OCI-LY3 (cell line): ENCODE measurements at regions not wholly inside any gene's neighbourhood (a gene's known extent, or its start where the extent isn't known, plus 50 kb on each side); places are given as distances from the start of the nearest gene placed in this dataset.

Experiments used
- H2AFZ ChIP-seq: fragments of 200-600, 300-600 bp; shearing (Covaris generic); 2 replicates; pipeline ENCODE4 v1.6.0; 2014; ENCODE audit warnings: antibody characterized with exemption, low read depth, low read length
- H3K27ac ChIP-seq: fragments of 200-600, 300-600 bp; sonication (generic); 2 replicates; pipeline ENCODE4 v1.5.1; 2014; ENCODE audit warnings: mild to moderate bottlenecking, low read length, moderate library complexity, mixed read lengths
- H3K27me3 ChIP-seq: fragments of 200-600, 300-600 bp; sonication (generic); 2 replicates; pipeline ENCODE4 v1.6.1; 2014; ENCODE audit warnings: low read depth, low read length, mixed read lengths
- H3K36me3 ChIP-seq: fragments of 200-600, 300-600 bp; sonication (generic); replicated peaks from 2 replicates; pipeline ENCODE3; 2014; ENCODE audit warnings: low read depth, low read length, mixed read lengths
- H3K4me1 ChIP-seq: fragments of 300-600, 200-600 bp; sonication (generic); 2 replicates; pipeline ENCODE4 v1.6.1; 2014; ENCODE audit warnings: low read length, mixed read lengths
- H3K4me2 ChIP-seq: fragments of 200-600, 300-600 bp; sonication (generic); 2 replicates; pipeline ENCODE4 v1.6.1; 2014; ENCODE audit warnings: low read length, mixed read lengths
- H3K4me3 ChIP-seq: fragments of 300-600, 200-600 bp; sonication (generic); 2 replicates; pipeline ENCODE4 v1.5.1; 2014; ENCODE audit warnings: antibody characterized with exemption, mild to moderate bottlenecking, low read length, moderate library complexity
- H3K79me2 ChIP-seq: fragments of 300-600, 200-600 bp; shearing (Covaris generic); 2 replicates; pipeline ENCODE4 v1.6.1; 2014; ENCODE audit warnings: mild to moderate bottlenecking, low read length, mixed read lengths
- H3K9ac ChIP-seq: fragments of 300-600, 200-600 bp; shearing (Covaris generic); 2 replicates; pipeline ENCODE4 v1.6.0; 2014; ENCODE audit warnings: mild to moderate bottlenecking, low read length, moderate library complexity
- H3K9me3 ChIP-seq: fragments of 200-600, 300-600 bp; shearing (Covaris generic); 2 replicates; pipeline ENCODE4 v1.6.1; 2014; ENCODE audit warnings: low read length, mixed read lengths; ENCODE audit not compliant: insufficient read depth
- H4K20me1 ChIP-seq: fragments of 200-600, 300-600 bp; sonication (generic); 2 replicates; pipeline ENCODE4 v1.6.1; 2016; ENCODE audit warnings: low read length, mixed read lengths; ENCODE audit not compliant: insufficient read depth
- CTCF ChIP-seq: fragments of 200-600, 300-600 bp; sonication (generic); IDR thresholded peaks from 2 replicates; pipeline ENCODE4 v1.5.1; 2014; ENCODE audit warnings: antibody characterized with exemption, low read length, low read depth
- EZH2phosphoT487 ChIP-seq: fragments of 200-600 bp; shearing (Covaris generic); IDR thresholded peaks from 2 replicates; pipeline ENCODE4 v1.6.1; 2018; ENCODE audit warnings: antibody characterized with exemption, mixed run types, low read depth

DNA sequence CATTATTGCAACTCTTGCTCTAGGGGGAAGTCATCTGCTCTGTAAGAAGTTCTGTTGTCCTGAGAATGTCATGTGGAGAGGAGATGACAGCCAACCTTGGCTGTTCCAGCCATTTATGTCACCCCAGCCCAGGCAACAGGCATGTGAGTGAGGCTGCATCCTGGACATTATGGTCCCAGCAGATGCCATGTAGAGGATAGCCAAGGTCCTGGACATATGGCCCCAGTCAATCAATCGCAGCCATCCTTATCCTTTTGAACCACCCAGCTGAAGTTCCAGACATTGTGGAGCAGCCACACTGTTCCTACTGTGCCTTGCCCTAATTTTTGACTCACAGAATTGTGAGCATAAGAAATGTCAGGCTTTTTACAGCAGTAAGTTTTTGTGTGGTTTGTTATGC is 84.9 kb downstream of the AVPR1A start:
- TF ChIP-seq EZH2phosphoT487 (no peak), CTCF (no peak)
- H2AFZ ChIP-seq, result no peak overlapping the region

GRCh38 chr12:63064080-63064479 is 86.9 kb downstream of the AVPR1A start:
- no peak overlapping the region for H3K9ac ChIP-seq
- H3K36me3 ChIP-seq, result no peaks in the 10 kb centered on the region
- H3K4me2 ChIP-seq, result no peak overlapping the region

More for the DNA sequence above, 84.9 kb downstream of the AVPR1A start:
- Histone ChIP-seq H3K36me3 (no peaks in the 10 kb centered on the region), H4K20me1 (no peaks in the 10 kb centered on the region), H3K79me2 (no peaks in the 10 kb centered on the region), H3K27me3 (no peaks in the 10 kb centered on the region), H3K27ac (no peak overlapping the region), H3K9ac (no peak overlapping the region), H3K4me3 (no peak overlapping the region), H3K9me3 (no peaks in the 10 kb centered on the region), H3K4me1 (no peaks in the 10 kb centered on the region), H3K4me2 (no peak overlapping the region)

DNA sequence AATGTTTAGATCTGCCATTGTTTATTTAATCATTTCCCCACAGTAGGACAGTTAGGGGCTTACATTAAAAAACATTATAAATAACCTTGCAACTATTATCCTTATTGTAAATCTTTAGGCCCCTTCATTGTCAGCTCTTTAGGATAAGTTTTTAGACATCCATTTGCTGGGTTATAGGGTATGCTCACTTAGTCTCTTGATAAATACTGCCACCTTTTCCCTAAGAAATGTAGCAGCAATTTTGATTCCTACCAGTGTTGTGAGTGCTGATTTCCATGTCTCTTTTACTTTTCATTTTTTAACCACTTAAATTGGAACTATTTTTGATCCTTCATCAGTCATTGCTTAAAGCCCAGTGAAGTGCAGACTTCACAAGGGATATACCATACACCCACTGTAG is 94.4 kb downstream of the AVPR1A start:
- H4K20me1 ChIP-seq, result no peaks in the 10 kb centered on the region
- no peak overlapping the region for H3K4me2 ChIP-seq
- no peaks in the 10 kb centered on the region for H3K79me2 ChIP-seq
- no peak overlapping the region for H3K27ac ChIP-seq
- H3K36me3 ChIP-seq, result no peaks in the 10 kb centered on the region
- no peak overlapping the region for H3K9ac ChIP-seq
- TF ChIP-seq EZH2phosphoT487, result no peak
- TF ChIP-seq CTCF, result no peak
- no peak overlapping the region for H3K4me3 ChIP-seq
- H2AFZ ChIP-seq, result no peak overlapping the region
- no peaks in the 10 kb centered on the region for H3K9me3 ChIP-seq
- H3K4me1 ChIP-seq, result no peaks in the 10 kb centered on the region
- H3K27me3 ChIP-seq, result 0 out of 2 replicates have a peak, but pooled peaks cover 5% of the 10 kb centered on the region

More at GRCh38 chr12:63064080-63064479, 86.9 kb downstream of the AVPR1A start:
- H3K9me3 ChIP-seq, result no peaks in the 10 kb centered on the region
- H3K27ac ChIP-seq, result no peak overlapping the region
- H3K4me1 ChIP-seq, result no peaks in the 10 kb centered on the region
- H3K79me2 ChIP-seq, result no peaks in the 10 kb centered on the region
- H3K4me3 ChIP-seq, result no peak overlapping the region
- TF ChIP-seq CTCF (no peak), EZH2phosphoT487 (no peak)
- no peak overlapping the region for H2AFZ ChIP-seq
- 0 out of 2 replicates have a peak, but pooled peaks cover 5% of the 10 kb centered on the region for H3K27me3 ChIP-seq
- no peaks in the 10 kb centered on the region for H4K20me1 ChIP-seq

DNA sequence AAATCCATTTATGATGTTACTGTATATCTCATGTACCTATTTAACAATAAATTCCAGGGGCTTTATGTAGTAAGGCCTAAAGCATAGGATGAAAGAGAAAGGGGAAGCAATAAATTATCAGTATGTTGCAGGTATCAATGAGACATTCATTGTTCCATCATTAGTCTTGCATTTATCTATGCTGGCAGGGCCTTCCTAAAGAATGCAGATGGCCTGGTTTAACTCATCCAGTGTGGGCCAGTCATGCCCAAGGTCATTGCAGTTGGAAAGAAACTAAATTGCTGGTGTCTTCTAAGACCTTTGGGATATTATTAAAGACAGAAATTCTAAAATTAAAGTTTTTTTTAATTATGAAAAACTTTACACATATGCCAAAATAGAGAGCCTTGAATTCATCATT is 98.3 kb downstream of the AVPR1A start:
- Histone ChIP-seq H3K27me3 (no peaks in the 10 kb centered on the region), H3K36me3 (no peaks in the 10 kb centered on the region), H3K9me3 (no peaks in the 10 kb centered on the region), H3K9ac (no peak overlapping the region), H3K79me2 (no peaks in the 10 kb centered on the region), H3K27ac (no peak overlapping the region), H3K4me2 (no peak overlapping the region), H3K4me3 (no peak overlapping the region), H3K4me1 (no peaks in the 10 kb centered on the region), H2AFZ (no peak overlapping the region), H4K20me1 (no peaks in the 10 kb centered on the region)
- no peak for TF ChIP-seq CTCF
- no peak for TF ChIP-seq EZH2phosphoT487
